ENCODE measurements at regions not wholly inside any gene's neighbourhood (a gene's known extent, or its start where the extent isn't known, plus 50 kb on each side); places are given as distances from the start of the nearest gene placed in this dataset.

DNA sequence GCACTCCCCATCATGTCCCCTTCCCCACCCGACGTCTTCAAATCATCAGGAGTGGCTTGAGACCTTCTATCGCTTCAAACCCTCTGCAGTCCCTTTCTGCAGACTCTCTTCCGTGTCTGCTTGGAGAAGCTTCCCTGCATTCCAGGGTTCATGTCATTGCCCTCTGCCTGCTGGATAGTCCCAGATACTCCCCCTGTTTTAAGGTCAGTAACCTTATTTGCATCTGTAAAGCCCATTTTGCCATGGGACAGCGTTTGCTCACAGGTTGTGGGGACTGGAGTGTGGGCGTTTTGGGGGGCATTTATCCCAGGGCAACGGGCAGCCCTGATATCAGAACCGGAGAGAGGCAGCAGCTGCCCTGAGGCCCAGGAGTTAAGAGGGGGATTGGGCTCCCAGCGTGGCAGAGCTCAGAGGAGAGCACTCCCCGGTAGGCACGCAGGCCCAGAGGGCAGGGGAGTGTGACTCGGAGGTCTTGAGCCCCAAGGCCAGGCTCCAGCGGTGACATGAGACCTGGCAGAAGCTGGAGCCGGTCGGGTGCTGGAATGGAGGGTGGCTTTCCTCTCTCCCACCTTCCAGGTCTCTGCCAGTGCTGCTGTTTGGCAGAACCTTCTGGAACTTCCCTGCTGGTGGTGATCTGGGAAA, 73.8 kb downstream of the RTP5 start:
- intact Hi-C loops (cut with micrococcal nuclease; ENCODE audit: unreplicated experiment): no loop called here
- no peaks in the 10 kb centered on the region for H3K79me2 ChIP-seq (ENCODE audit: insufficient read depth, low read depth, low read length)

DNA sequence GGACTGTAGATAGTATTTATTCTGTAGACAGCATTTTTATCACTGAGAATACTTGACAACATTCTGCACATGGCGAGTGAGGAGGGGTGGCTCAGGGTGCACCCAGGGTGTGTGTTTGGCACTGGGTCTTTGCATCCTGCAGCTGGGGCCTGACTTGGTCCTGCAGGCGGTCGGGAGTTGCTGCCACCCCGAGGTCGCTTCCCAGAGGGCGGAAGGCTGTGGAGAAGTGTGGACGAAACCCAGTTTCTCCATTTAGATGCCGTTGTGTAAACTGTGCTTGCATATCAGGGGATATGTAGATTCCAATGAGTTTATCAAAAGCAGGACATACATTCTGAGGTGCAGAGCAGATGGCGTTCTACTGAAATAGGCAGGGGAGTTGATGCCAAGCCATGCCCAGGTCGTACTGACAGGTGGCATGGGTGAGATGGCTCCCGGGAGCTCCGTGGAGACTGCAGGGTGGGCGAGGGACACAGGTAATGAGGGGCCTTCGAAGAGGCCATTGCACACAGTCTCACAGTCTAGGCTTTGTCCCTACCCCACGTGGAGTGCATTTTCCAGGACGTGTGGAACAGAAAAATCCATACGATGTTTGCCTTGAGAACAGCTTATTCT, 74.5 kb downstream of the RTP5 start:
- intact Hi-C loops (cut with micrococcal nuclease; ENCODE audit: unreplicated experiment): no loop called here
- H3K4me3 ChIP-seq (ENCODE audit: low read depth, low read length, poor library complexity, severe bottlenecking): no peak overlapping the region
- H3K79me2 ChIP-seq (ENCODE audit: insufficient read depth, low read depth, low read length): no peaks in the 10 kb centered on the region
- TF ChIP-seq, protein P1, sequence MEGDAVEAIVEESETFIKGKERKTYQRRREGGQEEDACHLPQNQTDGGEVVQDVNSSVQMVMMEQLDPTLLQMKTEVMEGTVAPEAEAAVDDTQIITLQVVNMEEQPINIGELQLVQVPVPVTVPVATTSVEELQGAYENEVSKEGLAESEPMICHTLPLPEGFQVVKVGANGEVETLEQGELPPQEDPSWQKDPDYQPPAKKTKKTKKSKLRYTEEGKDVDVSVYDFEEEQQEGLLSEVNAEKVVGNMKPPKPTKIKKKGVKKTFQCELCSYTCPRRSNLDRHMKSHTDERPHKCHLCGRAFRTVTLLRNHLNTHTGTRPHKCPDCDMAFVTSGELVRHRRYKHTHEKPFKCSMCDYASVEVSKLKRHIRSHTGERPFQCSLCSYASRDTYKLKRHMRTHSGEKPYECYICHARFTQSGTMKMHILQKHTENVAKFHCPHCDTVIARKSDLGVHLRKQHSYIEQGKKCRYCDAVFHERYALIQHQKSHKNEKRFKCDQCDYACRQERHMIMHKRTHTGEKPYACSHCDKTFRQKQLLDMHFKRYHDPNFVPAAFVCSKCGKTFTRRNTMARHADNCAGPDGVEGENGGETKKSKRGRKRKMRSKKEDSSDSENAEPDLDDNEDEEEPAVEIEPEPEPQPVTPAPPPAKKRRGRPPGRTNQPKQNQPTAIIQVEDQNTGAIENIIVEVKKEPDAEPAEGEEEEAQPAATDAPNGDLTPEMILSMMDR (conservative IDR thresholded peaks at IDR 0.05; ENCODE audit: low read length): no peak
- no peak for TF ChIP-seq EZH2phosphoT487 (IDR thresholded peaks at IDR 0.05; ENCODE audit: borderline replicate concordance, low read depth, low read length)
- ChIA-PET CTCF (ENCODE audit: unreplicated experiment) (no interaction called here), POLR2A (no interaction called here)
- H3K4me1 ChIP-seq (ENCODE audit: insufficient read depth, low read length, poor library complexity, severe bottlenecking): no peaks in the 10 kb centered on the region
- H3K4me2 ChIP-seq (ENCODE audit: low read length): no peak overlapping the region
- no peak overlapping the region for H2AFZ ChIP-seq (ENCODE audit: low read length)
- DNase-seq (ENCODE audit: low spot score): no peak
- no peaks in the 10 kb centered on the region for H3K9me3 ChIP-seq (ENCODE audit: low read length)
- no TSS peak for BruUV-seq (replicated peaks)
- no peaks in the 10 kb centered on the region for H3K9me2 ChIP-seq (ENCODE audit: insufficient read depth, low read length)
- no peak overlapping the region for H3K27ac ChIP-seq (ENCODE audit: low read depth, low read length, poor library complexity, severe bottlenecking)
- H4K20me1 ChIP-seq (ENCODE audit: insufficient read depth, low read length): no peaks in the 10 kb centered on the region
- H3K36me3 ChIP-seq (ENCODE audit: insufficient read depth, low read length): no peaks in the 10 kb centered on the region

More for the DNA sequence above, 73.8 kb downstream of the RTP5 start:
- no peaks in the 10 kb centered on the region for H4K20me1 ChIP-seq (ENCODE audit: insufficient read depth, low read length)
- TF ChIP-seq EZH2phosphoT487 (IDR thresholded peaks at IDR 0.05; ENCODE audit: borderline replicate concordance, low read depth, low read length): no peak
- TF ChIP-seq, protein P1 (conservative IDR thresholded peaks at IDR 0.05; ENCODE audit: low read length): no peak
- no peak overlapping the region for H3K4me2 ChIP-seq (ENCODE audit: low read length)
- no peak overlapping the region for H3K4me3 ChIP-seq (ENCODE audit: low read depth, low read length, poor library complexity, severe bottlenecking)
- ChIA-PET CTCF (ENCODE audit: unreplicated experiment) (no interaction called here), POLR2A (no interaction called here)
- H2AFZ ChIP-seq (ENCODE audit: low read length): no peak overlapping the region
- no peaks in the 10 kb centered on the region for H3K36me3 ChIP-seq (ENCODE audit: insufficient read depth, low read length)
- H3K9me2 ChIP-seq (ENCODE audit: insufficient read depth, low read length): no peaks in the 10 kb centered on the region
- H3K27ac ChIP-seq (ENCODE audit: low read depth, low read length, poor library complexity, severe bottlenecking): no peak overlapping the region
- no TSS peak for BruUV-seq (replicated peaks)
- no peak for DNase-seq (ENCODE audit: low spot score)
- no peaks in the 10 kb centered on the region for H3K4me1 ChIP-seq (ENCODE audit: insufficient read depth, low read length, poor library complexity, severe bottlenecking)
- no peaks in the 10 kb centered on the region for H3K9me3 ChIP-seq (ENCODE audit: low read length)

DNA sequence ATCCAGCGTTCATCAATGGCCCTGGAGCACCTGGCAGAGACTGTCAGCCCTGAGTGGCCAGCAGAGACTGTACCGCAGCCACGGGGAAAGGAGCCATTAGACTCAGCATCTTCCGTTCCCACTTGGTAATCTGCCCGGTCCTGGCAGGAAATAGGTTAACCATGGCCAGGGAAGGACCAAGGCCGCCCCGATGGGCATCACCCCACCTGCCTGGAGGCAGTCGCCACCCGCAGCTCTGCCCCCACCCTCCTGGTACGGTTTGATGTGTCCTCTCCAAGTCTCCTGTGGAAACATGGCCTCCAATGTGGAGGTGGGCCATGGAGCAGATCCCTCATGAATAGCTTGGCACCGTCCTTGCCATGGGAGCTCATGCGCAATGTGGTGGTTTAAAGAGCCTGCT, 75.3 kb downstream of the RTP5 start:
- Histone ChIP-seq H3K4me1 (ENCODE audit: insufficient read depth, low read length, poor library complexity, severe bottlenecking) (no peaks in the 10 kb centered on the region), H2AFZ (ENCODE audit: low read length) (no peak overlapping the region), H3K4me2 (ENCODE audit: low read length) (no peak overlapping the region), H3K9me3 (ENCODE audit: low read length) (no peaks in the 10 kb centered on the region), H3K79me2 (ENCODE audit: insufficient read depth, low read depth, low read length) (no peaks in the 10 kb centered on the region), H3K36me3 (ENCODE audit: insufficient read depth, low read length) (no peaks in the 10 kb centered on the region), H4K20me1 (ENCODE audit: insufficient read depth, low read length) (no peaks in the 10 kb centered on the region), H3K27ac (ENCODE audit: low read depth, low read length, poor library complexity, severe bottlenecking) (no peak overlapping the region), H3K4me3 (ENCODE audit: low read depth, low read length, poor library complexity, severe bottlenecking) (no peak overlapping the region), H3K9me2 (ENCODE audit: insufficient read depth, low read length) (no peaks in the 10 kb centered on the region)
- intact Hi-C loops (cut with micrococcal nuclease; ENCODE audit: unreplicated experiment): no loop called here
- BruUV-seq (replicated peaks): no TSS peak
- TF ChIP-seq, protein P1 (conservative IDR thresholded peaks at IDR 0.05; ENCODE audit: low read length): no peak
- no peak for TF ChIP-seq EZH2phosphoT487 (IDR thresholded peaks at IDR 0.05; ENCODE audit: borderline replicate concordance, low read depth, low read length)
- ChIA-PET CTCF (ENCODE audit: unreplicated experiment) (no interaction called here), POLR2A (no interaction called here)
- no peak for DNase-seq (ENCODE audit: low spot score)
